ENCODE measurements at regions not wholly inside any gene's neighbourhood (a gene's known extent, or its start where the extent isn't known, plus 50 kb on each side); places are given as distances from the start of the nearest gene placed in this dataset.

- no peak for TF ChIP-seq CTCF (IDR thresholded peaks at IDR 0.05; ENCODE audit: insufficient read depth, low read length)
- no peak for TF ChIP-seq POLR2AphosphoS5 (IDR thresholded peaks at IDR 0.05; ENCODE audit: low read depth)
- no peak for TF ChIP-seq REST (IDR thresholded peaks at IDR 0.05; ENCODE audit: insufficient replicate concordance, low read depth)
Observed at GRCh38 chr3:193049935-193050334, 132.3 kb upstream of the MB21D2 start.
